Dedifferentiated amniotic fluid mesenchymal stem cell (primary cell): ENCODE measurements at regions not wholly inside any gene's neighbourhood (a gene's known extent, or its start where the extent isn't known, plus 50 kb on each side); places are given as distances from the start of the nearest gene placed in this dataset.

Source experiments
- DNase-seq: peaks from one replicate; pipeline ENCODE4 v3.0.0-alpha.2; 2016; ENCODE audit errors: extremely low spot score

DNA sequence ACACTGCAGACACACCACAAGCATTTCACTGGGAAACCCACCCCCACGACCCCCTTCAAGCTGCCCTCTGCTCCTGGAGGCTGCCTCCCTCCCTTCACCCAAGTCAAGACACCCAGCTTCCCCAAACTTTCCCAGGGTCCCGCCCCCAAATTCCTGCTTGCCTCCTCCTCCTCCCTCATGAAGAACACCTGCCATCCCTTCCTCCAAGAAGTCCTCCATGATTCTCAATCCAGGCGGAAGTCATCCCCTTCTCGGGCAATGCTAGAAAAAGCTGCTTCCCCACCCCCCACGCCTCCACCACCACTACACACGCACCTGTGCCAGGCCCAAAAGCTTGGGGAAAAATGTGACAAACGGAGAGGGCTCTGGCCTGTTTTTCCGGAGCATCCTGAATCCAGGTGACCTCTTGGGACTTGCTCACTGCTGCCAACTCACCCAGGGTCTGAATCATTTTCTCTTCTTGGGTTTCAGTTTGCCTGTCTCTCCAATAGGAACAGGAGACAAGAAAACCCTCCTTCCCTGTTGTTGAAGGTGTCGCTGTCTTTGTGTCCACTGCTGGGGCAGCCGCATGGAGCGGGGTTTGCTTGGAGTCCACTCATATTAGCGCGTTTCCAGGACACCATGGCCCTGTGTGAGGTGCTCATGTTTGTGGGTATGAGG, 101.0 kb upstream of the CASZ1 start:
- DNase-seq: no peak

GRCh38 chr1:10897981-10898728, 101.7 kb upstream of the CASZ1 start:
- no peak for DNase-seq

GRCh38 chr1:10898921-10899320, 102.5 kb upstream of the CASZ1 start:
- no peak for DNase-seq

- DNase-seq: no peak
These were observed 103.2 kb upstream of the CASZ1 start for GRCh38 chr1:10899490-10900250.

GRCh38 chr1:10900251-10900651, 103.8 kb upstream of the CASZ1 start:
- no peak for DNase-seq

- DNase-seq: no peak
These were observed 104.2 kb upstream of the CASZ1 start for GRCh38 chr1:10900691-10901090.

DNA sequence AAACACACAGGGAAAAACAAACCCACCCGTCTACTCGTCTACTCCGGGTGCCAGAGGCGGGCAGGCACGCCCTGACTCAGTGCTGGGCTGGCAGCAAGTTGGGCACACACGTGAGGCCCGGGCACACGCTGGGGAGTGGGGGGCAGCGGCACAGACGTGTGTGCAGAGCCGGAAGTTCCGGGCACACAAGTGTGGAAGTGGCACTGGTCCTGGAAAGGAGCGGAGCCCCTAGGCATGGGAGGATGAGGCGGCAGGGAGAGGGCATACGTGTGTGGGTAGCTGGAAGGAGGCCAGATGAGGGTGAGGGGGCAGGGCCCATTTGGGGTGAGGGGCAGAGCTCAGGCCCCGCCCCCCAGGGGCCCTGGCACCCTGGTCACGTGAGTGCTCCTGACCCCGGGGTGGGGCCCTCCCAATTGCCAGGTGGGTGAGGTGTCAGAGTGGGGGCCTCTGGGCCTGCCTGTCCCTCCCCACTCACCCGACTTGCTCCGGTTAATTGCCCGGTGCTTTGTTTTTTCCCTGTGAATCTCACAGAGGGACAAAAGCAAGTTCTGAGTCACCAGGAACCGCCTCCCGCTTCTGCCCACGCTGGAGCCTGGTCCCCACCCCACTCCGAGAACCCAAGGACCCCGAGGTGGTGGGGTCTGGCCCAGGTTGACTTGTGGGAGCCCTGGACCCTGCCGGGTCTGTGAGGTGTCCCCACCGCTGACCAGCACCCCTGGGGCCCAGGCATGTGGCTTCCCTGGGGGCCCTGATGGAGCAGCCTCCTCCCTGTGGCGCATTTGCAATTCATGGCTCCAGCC, 104.8 kb upstream of the CASZ1 start:
- no peak for DNase-seq

DNA sequence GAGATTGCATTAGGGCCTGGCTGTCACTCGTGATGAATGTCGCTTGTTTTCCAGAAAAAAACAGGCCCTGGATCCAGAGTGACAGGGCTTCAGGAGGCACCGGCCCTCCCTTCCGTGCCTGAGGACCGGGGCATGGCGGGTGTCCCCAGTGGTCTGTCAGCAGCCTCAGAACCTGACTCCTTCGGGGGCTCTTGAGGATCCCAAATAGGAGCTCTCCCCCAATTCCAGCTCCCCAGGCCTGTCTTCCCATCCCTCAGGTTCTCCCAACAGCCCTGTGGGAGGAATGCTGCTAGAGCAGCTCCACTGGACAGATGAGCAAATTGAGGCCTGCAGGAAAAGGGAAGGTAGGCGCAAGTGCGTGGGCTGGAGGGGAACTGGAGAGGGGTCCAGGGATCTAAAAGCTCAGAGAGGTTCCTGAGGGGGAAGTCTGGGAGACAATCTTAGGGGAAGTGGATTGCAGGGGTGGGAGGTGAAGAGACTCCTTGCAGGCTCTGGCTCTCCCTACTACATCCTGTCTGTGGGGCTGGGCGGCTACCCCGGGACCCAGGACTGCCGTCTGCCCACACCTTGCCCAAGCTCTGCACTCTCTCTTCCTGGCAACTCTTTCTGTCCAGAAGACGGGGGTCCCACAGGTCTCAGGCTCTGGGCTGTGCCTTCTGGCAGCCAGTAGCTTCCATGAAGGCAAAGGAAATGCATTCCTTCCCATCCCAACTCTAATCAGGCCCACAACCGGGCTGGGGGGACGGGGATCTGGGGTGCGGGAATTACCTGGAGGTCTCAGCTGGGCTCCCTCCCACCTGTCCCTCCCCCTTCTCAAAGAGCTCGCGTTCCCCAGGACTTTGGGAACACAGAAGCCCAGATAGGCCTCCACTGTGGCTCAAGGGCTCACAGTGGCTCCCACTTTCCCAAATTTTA, 105.7 kb upstream of the CASZ1 start:
- DNase-seq: no peak

DNA sequence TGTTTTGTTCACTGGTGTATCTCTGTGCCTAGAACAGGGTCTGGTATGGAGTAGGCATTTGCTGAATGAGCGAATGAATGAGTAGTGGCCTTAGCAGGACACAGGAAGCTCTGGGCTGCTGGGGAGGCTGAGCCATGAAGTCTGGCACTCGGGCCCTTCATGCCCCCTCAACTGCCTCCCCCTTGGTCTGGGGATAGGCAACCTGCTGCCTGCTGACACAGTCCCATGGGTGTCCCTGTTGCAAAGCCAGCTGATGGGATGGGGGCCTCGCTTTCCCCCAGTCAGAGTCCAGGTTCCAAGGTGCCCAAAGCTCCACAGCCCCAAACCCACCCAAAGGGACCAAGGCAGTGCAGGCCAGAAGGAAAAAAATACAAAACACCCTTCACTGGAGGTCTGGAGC, 107.0 kb upstream of the CASZ1 start:
- no peak for DNase-seq

- no peak for DNase-seq
These were observed 107.4 kb upstream of the CASZ1 start for GRCh38 chr1:10903821-10904220.

- no peak for DNase-seq
These were observed 107.8 kb upstream of the TARDBP start for GRCh38 chr1:10904396-10905358.

DNA sequence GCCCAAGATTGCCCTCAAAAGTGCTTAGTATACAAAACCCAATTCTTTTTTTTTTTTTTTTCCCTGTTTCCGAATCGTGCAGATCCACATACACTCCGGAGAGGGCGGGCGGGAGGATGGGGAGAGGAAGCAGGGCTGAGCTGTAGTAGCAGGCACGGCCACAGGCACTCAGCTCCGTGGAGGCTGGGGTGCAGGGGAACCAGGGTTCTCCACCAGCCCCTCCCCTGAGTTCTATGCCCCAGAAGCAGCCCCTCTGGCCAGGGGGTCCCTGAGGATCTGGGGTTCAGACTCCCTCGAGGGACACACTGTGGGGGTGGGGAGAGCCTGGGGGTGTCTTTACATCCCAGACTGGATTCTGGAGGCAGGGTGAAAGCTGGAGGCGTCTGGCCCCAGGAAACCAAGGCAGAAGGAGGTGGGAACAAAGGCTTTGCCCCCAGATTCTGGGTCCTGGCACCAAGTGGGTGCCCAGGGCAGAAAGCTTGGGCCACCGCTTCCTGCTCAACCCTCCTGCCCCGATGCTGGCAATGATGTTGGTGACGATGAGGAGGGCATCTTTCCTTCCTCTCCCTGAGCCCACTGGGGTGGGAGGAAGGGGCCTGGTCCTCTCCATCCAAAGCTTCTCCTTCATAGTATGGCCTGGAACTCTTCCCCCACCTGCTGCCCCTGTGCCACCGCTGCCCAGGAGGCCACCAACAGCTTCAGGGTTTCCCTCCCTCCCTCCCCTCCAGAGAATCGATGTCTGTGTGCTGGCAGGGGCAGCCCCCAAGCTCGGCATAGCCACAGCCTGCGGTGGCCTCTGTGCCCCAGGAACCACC, 106.4 kb upstream of the TARDBP start:
- no peak for DNase-seq

- no peak for DNase-seq
These were observed 105.5 kb upstream of the TARDBP start for GRCh38 chr1:10906866-10907519.

DNA sequence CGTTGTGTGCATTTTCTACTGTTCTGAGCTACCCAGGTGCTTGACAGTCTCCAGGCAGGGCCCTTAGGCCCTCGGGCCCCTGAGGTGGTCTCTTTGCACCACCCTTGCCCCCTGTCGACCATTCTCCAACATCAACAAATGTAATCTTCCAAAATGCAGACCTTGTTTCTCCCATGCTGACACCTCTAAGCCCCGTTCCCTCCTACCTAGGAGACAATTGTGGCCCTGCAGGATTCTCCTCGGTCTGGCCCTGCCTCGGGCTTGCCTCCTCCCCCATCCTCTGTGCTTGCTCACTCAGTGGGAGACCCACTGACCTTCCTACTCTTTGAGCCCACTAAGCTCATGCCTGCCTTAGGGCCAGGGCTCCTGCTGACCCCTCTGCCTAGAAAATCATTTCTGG, 104.2 kb upstream of the TARDBP start:
- no peak for DNase-seq

DNA sequence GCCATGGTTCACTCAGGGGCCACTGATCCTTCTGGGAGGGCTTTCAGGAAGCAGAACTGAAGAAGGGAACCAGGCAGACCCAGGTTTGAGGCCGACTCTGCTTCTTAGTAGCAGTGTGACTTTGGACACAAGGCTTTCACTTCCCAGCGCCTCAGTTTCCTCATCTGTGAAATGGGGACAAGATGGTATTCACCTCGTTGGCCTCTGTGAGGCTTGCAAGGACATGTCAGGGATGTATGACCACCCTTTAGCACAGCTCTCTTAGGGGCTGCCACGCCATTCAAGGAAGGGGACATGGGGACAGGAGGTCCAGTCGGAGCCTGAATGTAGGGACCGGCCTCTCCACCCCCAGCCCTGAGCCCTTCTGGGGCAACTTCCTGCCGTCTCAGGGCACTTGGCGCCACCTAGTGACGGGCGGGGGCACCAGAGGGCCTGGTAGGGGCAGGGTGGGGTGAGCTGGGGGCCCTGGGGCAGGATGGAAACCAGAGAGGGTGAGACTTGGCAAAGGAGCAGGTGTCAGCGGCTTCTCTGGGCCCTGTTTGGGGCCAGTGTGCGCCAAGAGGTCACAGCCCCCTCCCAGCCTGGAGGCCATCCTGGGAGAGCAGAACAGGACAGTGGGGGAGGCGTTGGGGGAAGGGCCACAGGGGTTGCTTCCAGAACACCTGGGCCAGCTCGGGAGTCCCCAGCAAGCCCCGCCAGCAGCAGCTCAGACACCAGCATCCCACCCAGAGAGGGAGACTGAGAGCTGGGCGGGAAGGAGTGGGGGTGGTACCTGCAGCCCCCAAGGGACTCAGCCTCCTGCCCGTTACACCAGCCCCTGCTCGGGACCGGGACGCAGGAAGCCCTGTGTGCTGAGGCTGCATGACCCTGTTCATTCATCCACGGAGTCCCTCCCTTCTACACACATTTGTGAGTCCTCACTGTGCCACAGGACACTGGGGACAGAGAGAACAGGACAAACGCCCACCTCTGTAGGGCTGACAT, 102.5 kb upstream of the TARDBP start:
- no peak for DNase-seq

DNA sequence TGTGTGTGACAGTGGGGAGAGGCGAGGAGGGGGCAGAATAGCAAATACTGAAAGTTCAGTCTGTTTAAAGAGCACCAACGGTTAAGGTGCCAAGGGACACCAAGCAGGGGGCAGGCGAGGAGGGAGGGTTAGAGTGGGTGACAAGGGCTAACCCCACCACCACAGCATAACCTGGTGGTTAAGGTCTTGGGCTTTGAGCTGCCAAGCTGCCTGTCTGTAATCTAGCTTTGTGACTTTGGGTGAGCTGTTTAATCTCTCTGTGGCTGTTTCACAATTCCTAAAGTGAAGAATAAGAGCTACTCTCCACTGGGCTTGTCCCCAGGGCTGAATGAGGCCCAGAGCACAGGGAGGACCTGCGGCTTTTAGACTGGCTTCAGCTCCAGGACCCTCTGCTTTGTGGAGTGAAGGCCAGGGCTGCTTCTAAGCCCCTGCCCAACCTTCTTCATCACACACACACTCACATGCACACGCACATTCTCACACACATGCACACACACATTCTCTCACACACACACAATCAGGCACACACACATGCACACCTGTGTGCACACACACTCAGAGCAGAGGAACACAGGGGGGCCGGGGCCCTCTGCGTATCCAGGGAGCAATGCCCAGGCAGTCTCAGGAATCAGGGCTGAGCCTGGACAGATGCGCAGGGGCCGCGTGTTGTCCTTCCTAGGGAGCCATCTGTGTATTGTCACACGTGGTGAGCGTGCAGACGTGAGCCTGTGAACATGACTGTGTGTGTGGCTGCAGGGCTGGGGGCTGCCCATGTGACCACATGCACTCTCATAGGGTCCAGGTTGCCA, 101.6 kb upstream of the TARDBP start:
- DNase-seq: no peak
